RWPE2 (cell line): ENCODE measurements at regions not wholly inside any gene's neighbourhood (a gene's known extent, or its start where the extent isn't known, plus 50 kb on each side); places are given as distances from the start of the nearest gene placed in this dataset.

Experiments used
- ATAC-seq: fragments of 200-7000 bp; cut with Tn5 transposase; 3 replicates; pipeline ENCODE4 v1.9.1; 2021; ENCODE audit warnings: low read depth
- DNase-seq: peaks from one replicate; pipeline ENCODE4 v3.0.0-alpha.2; 2020; ENCODE audit warnings: low spot score
- H3K27ac ChIP-seq: fragments of 450-650 bp; 2 replicates; pipeline ENCODE4 v1.5.1; 2017; ENCODE audit warnings: mild to moderate bottlenecking; ENCODE audit not compliant: poor library complexity, severe bottlenecking
- H3K27me3 ChIP-seq: fragments of 250-450 bp; sonication (Bioruptor Pico); 2 replicates; pipeline ENCODE4 v1.5.1; 2021; ENCODE audit warnings: mild to moderate bottlenecking, moderate library complexity; ENCODE audit not compliant: insufficient read depth, poor library complexity, severe bottlenecking
- H3K36me3 ChIP-seq: fragments of 250-450 bp; sonication (Bioruptor Pico); 2 replicates; pipeline ENCODE4 v1.5.1; 2020; ENCODE audit warnings: low read depth, mild to moderate bottlenecking, moderate library complexity
- H3K4me1 ChIP-seq: fragments of 250-450 bp; sonication (Bioruptor Pico); 2 replicates; pipeline ENCODE4 v1.5.1; 2021; ENCODE audit warnings: mild to moderate bottlenecking, moderate library complexity; ENCODE audit not compliant: insufficient read depth, poor library complexity, severe bottlenecking
- H3K4me3 ChIP-seq: fragments of 250-450 bp; sonication (Bioruptor Pico); 2 replicates; pipeline ENCODE4 v1.5.1; 2021; ENCODE audit warnings: mild to moderate bottlenecking, moderate library complexity; ENCODE audit not compliant: severe bottlenecking
- H3K9me3 ChIP-seq: fragments of 250-450 bp; sonication (Bioruptor Pico); 2 replicates; pipeline ENCODE4 v1.5.1; 2021; ENCODE audit warnings: mild to moderate bottlenecking, moderate library complexity; ENCODE audit not compliant: severe bottlenecking
- CTCF ChIP-seq: fragments of 450-650 bp; IDR thresholded peaks from one replicate; pipeline ENCODE4 v1.5.1; 2017; ENCODE audit warnings: mild to moderate bottlenecking, moderate library complexity; ENCODE audit not compliant: poor library complexity, severe bottlenecking

- H3K4me1 ChIP-seq = no peaks in the 10 kb centered on the region
- ATAC-seq = no peak
- no peak overlapping the region for H3K4me3 ChIP-seq
- no peak for DNase-seq
- H3K27ac ChIP-seq = no peak overlapping the region
- no peak for TF ChIP-seq CTCF
- no peaks in the 10 kb centered on the region for H3K27me3 ChIP-seq
- no peaks in the 10 kb centered on the region for H3K36me3 ChIP-seq
- no peaks in the 10 kb centered on the region for H3K9me3 ChIP-seq
Observed at GRCh38 chr4:124133753-124134152, 578.8 kb downstream of the ANKRD50 start.

DNA sequence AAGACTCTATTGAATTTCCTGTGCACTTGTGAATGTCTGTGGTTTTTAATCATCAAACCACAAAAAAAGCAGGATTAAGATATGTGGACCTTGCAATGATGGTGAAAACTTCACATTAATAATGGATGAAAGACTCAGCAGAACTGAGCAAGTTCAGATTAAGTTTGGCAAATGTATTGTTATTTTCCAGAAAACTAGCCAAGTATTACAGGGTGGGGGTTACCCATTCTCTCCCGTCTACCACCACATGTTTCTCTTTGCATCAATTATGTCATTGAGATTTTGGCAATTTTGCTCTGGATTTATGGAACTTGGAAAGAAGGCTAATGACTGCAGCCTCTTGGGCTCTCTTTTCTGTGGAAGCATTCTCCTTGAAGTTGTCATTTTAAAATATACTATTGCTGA, 577.1 kb downstream of the ANKRD50 start:
- no peaks in the 10 kb centered on the region for H3K27me3 ChIP-seq
- H3K27ac ChIP-seq = no peak overlapping the region
- TF ChIP-seq CTCF = no peak
- H3K4me3 ChIP-seq = no peak overlapping the region
- no peaks in the 10 kb centered on the region for H3K4me1 ChIP-seq
- ATAC-seq (no peak), DNase-seq (no peak)
- H3K9me3 ChIP-seq = no peaks in the 10 kb centered on the region
- H3K36me3 ChIP-seq = no peaks in the 10 kb centered on the region

GRCh38 chr4:124139044-124139443, 573.5 kb downstream of the ANKRD50 start:
- Histone ChIP-seq H3K4me3 (no peak overlapping the region), H3K27me3 (no peaks in the 10 kb centered on the region), H3K27ac (no peak overlapping the region), H3K4me1 (no peaks in the 10 kb centered on the region), H3K9me3 (no peaks in the 10 kb centered on the region), H3K36me3 (no peaks in the 10 kb centered on the region)
- TF ChIP-seq CTCF = no peak
- ATAC-seq (no peak), DNase-seq (no peak)

DNA sequence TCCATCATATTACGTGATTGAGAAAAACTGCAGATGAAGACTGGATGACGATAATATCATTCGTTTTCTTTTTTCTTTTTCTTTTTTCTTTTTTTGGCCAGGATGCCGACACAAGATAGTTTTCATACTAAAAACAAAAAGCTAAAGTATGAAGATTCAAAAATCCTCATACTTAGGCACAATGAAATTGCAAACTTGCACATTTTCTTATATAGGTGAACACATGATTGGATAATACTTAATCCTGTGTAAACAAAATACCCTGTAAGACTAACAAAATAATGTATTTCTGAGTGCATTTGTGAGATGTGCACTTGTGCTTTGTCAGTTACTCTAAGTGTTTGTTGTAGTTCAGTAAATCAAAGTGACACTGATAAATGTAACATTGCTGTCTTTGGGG, 568.9 kb downstream of the ANKRD50 start:
- H3K4me3 ChIP-seq = no peak overlapping the region
- ATAC-seq = no peak
- no peaks in the 10 kb centered on the region for H3K36me3 ChIP-seq
- H3K27me3 ChIP-seq = no peaks in the 10 kb centered on the region
- H3K4me1 ChIP-seq = no peaks in the 10 kb centered on the region
- no peak overlapping the region for H3K27ac ChIP-seq
- H3K9me3 ChIP-seq = no peaks in the 10 kb centered on the region
- no peak for TF ChIP-seq CTCF
- no peak for DNase-seq

GRCh38 chr4:124144238-124144654, 568.3 kb downstream of the ANKRD50 start:
- H3K4me3 ChIP-seq = no peak overlapping the region
- DNase-seq (no peak), ATAC-seq (no peak)
- H3K27ac ChIP-seq = no peak overlapping the region
- H3K9me3 ChIP-seq = no peaks in the 10 kb centered on the region
- H3K4me1 ChIP-seq = no peaks in the 10 kb centered on the region
- H3K36me3 ChIP-seq = no peaks in the 10 kb centered on the region
- TF ChIP-seq CTCF = no peak
- no peaks in the 10 kb centered on the region for H3K27me3 ChIP-seq
